IPS-NIHi11 (cell line): ENCODE measurements at regions not wholly inside any gene's neighbourhood (a gene's known extent, or its start where the extent isn't known, plus 50 kb on each side); places are given as distances from the start of the nearest gene placed in this dataset.

Experiments
- DNase-seq: peaks from one replicate; pipeline ENCODE4 v3.0.0; 2012; ENCODE audit warnings: mixed read lengths, low spot score

GRCh38 chr11:70028147-70028855, 49.8 kb upstream of the ANO1 start:
- DNase-seq, result no peak
